SK-MEL-5 (cell line): ENCODE measurements at regions not wholly inside any gene's neighbourhood (a gene's known extent, or its start where the extent isn't known, plus 50 kb on each side); places are given as distances from the start of the nearest gene placed in this dataset.

Experiments
- DNase-seq: peaks from one replicate; pipeline ENCODE4 v3.0.0-alpha.2; 2016; ENCODE audit warnings: low read depth, low spot score
- in situ Hi-C: cut with HindIII; loops from 2 replicates; pipeline ENCODE4 v1.10.0; 2016; ENCODE audit warnings: low sequenced_read_pairs, high pct_unique_total_duplicates, low pct_unique_long_range_greater_than_20kb

- no peak for DNase-seq
- in situ Hi-C loops: no loop called here
Observed at GRCh38 chr12:107478881-107479280, 206.7 kb upstream of the PWP1 start.

GRCh38 chr12:107480836-107481608, 204.6 kb upstream of the PWP1 start:
- in situ Hi-C loops: no loop called here
- no peak for DNase-seq

GRCh38 chr12:107484230-107484629, 201.4 kb upstream of the PWP1 start:
- DNase-seq: no peak

GRCh38 chr12:107484941-107485340, 200.7 kb upstream of the PWP1 start:
- no peak for DNase-seq
- in situ Hi-C loops: no loop called here

More at GRCh38 chr12:107484230-107484629, 201.4 kb upstream of the PWP1 start:
- in situ Hi-C loops: no loop called here

GRCh38 chr12:107485731-107486130, 199.9 kb upstream of the PWP1 start:
- in situ Hi-C loops: no loop called here
- no peak for DNase-seq

- DNase-seq: no peak
- in situ Hi-C loops: no loop called here
Observed at GRCh38 chr12:107486140-107486892, 199.3 kb upstream of the PWP1 start.

- DNase-seq: no peak
- in situ Hi-C loops: no loop called here
Observed at GRCh38 chr12:107487011-107487680, 198.5 kb upstream of the PWP1 start.

GRCh38 chr12:107488666-107489065, 196.9 kb upstream of the PWP1 start:
- in situ Hi-C loops: no loop called here

GRCh38 chr12:107490010-107490409, 195.6 kb upstream of the PWP1 start:
- DNase-seq: no peak
- in situ Hi-C loops: no loop called here

More at GRCh38 chr12:107488666-107489065, 196.9 kb upstream of the PWP1 start:
- no peak for DNase-seq

- in situ Hi-C loops: no loop called here
- peak; percentile 43 for DNase-seq
Observed at GRCh38 chr12:107491856-107492255, 193.7 kb upstream of the PWP1 start.

- in situ Hi-C loops: no loop called here
Observed at GRCh38 chr12:107492393-107493134, 193.0 kb upstream of the PWP1 start.

GRCh38 chr12:107493135-107493494, 192.5 kb upstream of the PWP1 start:
- DNase-seq: no peak
- in situ Hi-C loops: no loop called here

More at GRCh38 chr12:107492393-107493134, 193.0 kb upstream of the PWP1 start:
- DNase-seq: no peak

GRCh38 chr12:107493666-107494065, 191.9 kb upstream of the PWP1 start:
- in situ Hi-C loops: no loop called here
- no peak for DNase-seq

GRCh38 chr12:107494331-107494730, 191.3 kb upstream of the PWP1 start:
- in situ Hi-C loops: no loop called here
- DNase-seq: no peak

- in situ Hi-C loops: no loop called here
- no peak for DNase-seq
Observed at GRCh38 chr12:107495604-107496003, 190.0 kb upstream of the PWP1 start.

GRCh38 chr12:107497231-107497630, 188.4 kb upstream of the PWP1 start:
- in situ Hi-C loops: no loop called here

GRCh38 chr12:107500307-107500706, 185.3 kb upstream of the PWP1 start:
- DNase-seq: no peak

More at GRCh38 chr12:107497231-107497630, 188.4 kb upstream of the PWP1 start:
- no peak for DNase-seq

GRCh38 chr12:107501681-107502080, 183.9 kb upstream of the PWP1 start:
- DNase-seq: no peak
- in situ Hi-C loops: no loop called here

More at GRCh38 chr12:107500307-107500706, 185.3 kb upstream of the PWP1 start:
- in situ Hi-C loops: no loop called here
